Activated B cell treated with CpG ODN at 0.5 μM for 24 hours (primary cell): ENCODE measurements at regions not wholly inside any gene's neighbourhood (a gene's known extent, or its start where the extent isn't known, plus 50 kb on each side); places are given as distances from the start of the nearest gene placed in this dataset.

Experiments used
- ATAC-seq: fragments of 200-7000 bp; cut with Tn5 transposase; one replicate; pipeline ENCODE4 v1.10.0; 2021; ENCODE audit warnings: low read depth, mild to moderate bottlenecking, moderate library complexity
- CTCF ChIA-PET: fragments of 350-600 bp; sonication (Branson Sonifier 250); formaldehyde crosslinking; loops from one replicate; lab custom pipeline; 2021; ENCODE audit warnings: antibody characterized with exemption; lab: Charles Lee
- POLR2A ChIA-PET: fragments of 350-600 bp; sonication (Branson Sonifier 250); formaldehyde crosslinking; loops from one replicate; lab custom pipeline; 2021; ENCODE audit warnings: antibody characterized with exemption; lab: Charles Lee
- DNase-seq: peaks from one replicate; pipeline ENCODE4 v3.0.0; 2022
- H3K27ac Mint-ChIP-seq: one replicate; pipeline ENCODE4 v1.8.0; 2020; ENCODE audit warnings: mixed read lengths
- H3K27me3 Mint-ChIP-seq: one replicate; pipeline ENCODE4 v1.8.0; 2021; ENCODE audit warnings: mixed read lengths
- H3K36me3 Mint-ChIP-seq: one replicate; pipeline ENCODE4 v1.8.0; 2021; ENCODE audit warnings: low read depth, mixed read lengths
- H3K4me1 Mint-ChIP-seq: one replicate; pipeline ENCODE4 v1.8.0; 2021; ENCODE audit warnings: mixed read lengths
- H3K4me3 Mint-ChIP-seq: one replicate; pipeline ENCODE4 v1.8.0; 2020; ENCODE audit warnings: mild to moderate bottlenecking, mixed read lengths
- H3K9me3 Mint-ChIP-seq: one replicate; pipeline ENCODE4 v1.8.0; 2020; ENCODE audit warnings: mixed read lengths
- CTCF ChIP-seq: fragments of 200-600 bp; IDR thresholded peaks from one replicate; pipeline ENCODE4 v1.8.0; 2022; ENCODE audit warnings: antibody characterized with exemption, mild to moderate bottlenecking
- intact Hi-C: fragments of 100-400 bp; cut with micrococcal nuclease; formaldehyde crosslinking; loops from one replicate; pipeline ENCODE4 v1.15.1; 2024

- POLR2A ChIA-PET, result no interaction called here
These were observed 285.8 kb downstream of the UTP18 start for GRCh38 chr17:51546114-51546513.

DNA sequence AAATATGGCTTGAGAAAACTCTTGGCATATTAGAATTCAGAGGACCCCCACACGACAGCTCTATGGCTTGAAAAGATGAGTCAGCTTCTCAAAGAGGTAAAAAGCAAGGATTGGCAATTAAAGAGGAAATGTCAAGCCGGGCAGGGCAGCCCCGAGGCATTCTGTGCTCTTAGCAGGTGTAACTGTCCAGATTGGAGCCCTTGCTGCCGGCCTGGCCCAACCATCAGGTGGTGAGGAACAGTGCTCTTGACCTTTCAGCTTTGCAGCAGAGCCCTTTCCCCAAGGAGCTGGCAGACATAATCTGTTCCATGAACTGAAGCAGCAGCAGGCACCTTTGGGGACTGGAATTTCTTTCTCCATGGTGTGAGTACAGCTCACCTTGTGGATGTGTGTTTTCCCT, 287.8 kb downstream of the UTP18 start:
- intact Hi-C loops, result no loop called here
- no peak for TF ChIP-seq CTCF
- no peaks in the 10 kb centered on the region for H3K4me1 Mint-ChIP-seq
- ATAC-seq (no peak), DNase-seq (no peak)
- ChIA-PET POLR2A (no interaction called here), CTCF (no interaction called here)
- H3K27me3 Mint-ChIP-seq, result peaks cover 3% of the 10 kb centered on the region
- peaks cover 4% of the 10 kb centered on the region for H3K9me3 Mint-ChIP-seq
- H3K4me3 Mint-ChIP-seq, result no peak overlapping the region
- H3K36me3 Mint-ChIP-seq, result no peaks in the 10 kb centered on the region
- H3K27ac Mint-ChIP-seq, result no peak overlapping the region

More at GRCh38 chr17:51546114-51546513, 285.8 kb downstream of the UTP18 start:
- Mint-ChIP-seq H3K27me3 (no peaks in the 10 kb centered on the region), H3K9me3 (peaks cover 4% of the 10 kb centered on the region), H3K4me3 (no peak overlapping the region), H3K27ac (no peak overlapping the region), H3K4me1 (no peaks in the 10 kb centered on the region), H3K36me3 (no peaks in the 10 kb centered on the region)
- DNase-seq (no peak), ATAC-seq (no peak)
- TF ChIP-seq CTCF, result no peak
- CTCF ChIA-PET, result no interaction called here
- intact Hi-C loops, result no loop called here

DNA sequence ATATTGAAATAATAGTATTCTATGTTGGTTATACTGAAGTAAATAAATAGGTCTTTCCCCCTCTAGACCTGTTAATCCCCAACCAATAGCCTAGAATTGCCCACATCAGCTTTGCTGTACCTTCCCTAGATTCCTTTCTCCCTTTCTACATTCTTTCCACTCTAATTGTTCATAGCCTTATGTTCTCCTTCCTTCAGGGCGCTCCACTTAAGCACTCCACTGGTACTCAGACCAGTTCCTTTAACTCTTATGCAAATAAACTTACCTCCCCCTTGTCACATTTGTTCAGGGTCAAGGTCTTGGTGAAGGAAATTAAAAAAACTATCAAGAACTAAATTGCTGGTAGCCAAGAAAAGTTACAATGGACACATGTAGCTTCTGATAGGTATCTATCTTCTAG, 294.8 kb downstream of the UTP18 start:
- H3K36me3 Mint-ChIP-seq, result no peaks in the 10 kb centered on the region
- ATAC-seq (no peak), DNase-seq (no peak)
- H3K27me3 Mint-ChIP-seq, result peaks cover 12% of the 10 kb centered on the region
- H3K4me1 Mint-ChIP-seq, result no peaks in the 10 kb centered on the region
- intact Hi-C loops, result no loop called here
- no peak overlapping the region for H3K4me3 Mint-ChIP-seq
- CTCF ChIA-PET, result no interaction called here
- no peak for TF ChIP-seq CTCF
- H3K27ac Mint-ChIP-seq, result no peak overlapping the region
- POLR2A ChIA-PET, result no interaction called here
- H3K9me3 Mint-ChIP-seq, result no peaks in the 10 kb centered on the region

GRCh38 chr17:51559778-51560177, 299.4 kb downstream of the UTP18 start:
- Mint-ChIP-seq H3K27ac (no peak overlapping the region), H3K9me3 (no peaks in the 10 kb centered on the region), H3K4me3 (no peak overlapping the region), H3K4me1 (no peaks in the 10 kb centered on the region), H3K36me3 (no peaks in the 10 kb centered on the region), H3K27me3 (peaks cover 19% of the 10 kb centered on the region)
- ATAC-seq (no peak), DNase-seq (no peak)
- intact Hi-C loops, result no loop called here
- no peak for TF ChIP-seq CTCF
- POLR2A ChIA-PET, result no interaction called here
- CTCF ChIA-PET, result no interaction called here

DNA sequence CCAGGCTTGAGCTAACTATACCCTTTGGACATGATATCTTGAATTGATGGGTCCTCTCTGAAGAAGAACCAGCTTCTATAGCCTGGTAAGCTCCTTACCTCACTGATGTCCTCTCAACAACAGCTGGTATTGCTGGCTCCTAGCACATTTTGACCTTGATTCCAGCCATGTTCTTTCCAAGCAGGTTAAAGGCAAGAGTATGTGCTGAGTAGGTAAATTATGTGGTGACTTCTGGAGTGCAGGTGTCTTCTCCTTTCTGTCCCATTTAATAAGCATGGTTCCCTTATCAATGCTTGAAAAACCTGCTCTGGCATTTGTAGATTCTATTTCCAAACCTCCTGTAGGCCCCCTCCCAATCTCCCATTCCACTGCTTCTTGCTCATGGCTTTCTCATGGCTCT, 300.1 kb downstream of the UTP18 start:
- no peak for TF ChIP-seq CTCF
- H3K36me3 Mint-ChIP-seq, result no peaks in the 10 kb centered on the region
- ATAC-seq (no peak), DNase-seq (no peak)
- no peaks in the 10 kb centered on the region for H3K4me1 Mint-ChIP-seq
- H3K9me3 Mint-ChIP-seq, result no peaks in the 10 kb centered on the region
- intact Hi-C loops, result no loop called here
- H3K27ac Mint-ChIP-seq, result no peak overlapping the region
- no peak overlapping the region for H3K4me3 Mint-ChIP-seq
- peaks cover 16% of the 10 kb centered on the region for H3K27me3 Mint-ChIP-seq
- CTCF ChIA-PET, result no interaction called here
- POLR2A ChIA-PET, result no interaction called here
